ENCODE measurements at regions not wholly inside any gene's neighbourhood (a gene's known extent, or its start where the extent isn't known, plus 50 kb on each side); places are given as distances from the start of the nearest gene placed in this dataset.

GRCh38 chr2:217091531-217091930 is 231.7 kb upstream of the TNP1 start:
- no peak for DNase-seq (ENCODE audit: low spot score)

- no peak for DNase-seq (ENCODE audit: low spot score)
These were observed 231.0 kb upstream of the TNP1 start for GRCh38 chr2:217090884-217091283.

GRCh38 chr2:217090024-217090473 is 230.2 kb upstream of the TNP1 start:
- DNase-seq (ENCODE audit: low spot score), result peak; percentile 59

- no peak for DNase-seq (ENCODE audit: low spot score)
These were observed 226.9 kb upstream of the TNP1 start for GRCh38 chr2:217086718-217087117.

GRCh38 chr2:217086038-217086522 is 226.2 kb upstream of the TNP1 start:
- peak; percentile 63 for DNase-seq (ENCODE audit: low spot score)

- peak; percentile 40 for DNase-seq (ENCODE audit: low spot score)
These were observed 225.7 kb upstream of the TNP1 start for GRCh38 chr2:217085543-217085942.

GRCh38 chr2:217081799-217082198 is 221.9 kb upstream of the TNP1 start:
- DNase-seq (ENCODE audit: low spot score), result no peak

- DNase-seq (ENCODE audit: low spot score), result no peak
These were observed 219.3 kb upstream of the TNP1 start for GRCh38 chr2:217079165-217079564.

- no peak for DNase-seq (ENCODE audit: low spot score)
These were observed 218.1 kb upstream of the TNP1 start for GRCh38 chr2:217077831-217078407.

GRCh38 chr2:217076657-217077232 is 216.9 kb upstream of the TNP1 start:
- DNase-seq (ENCODE audit: low spot score), result no peak

- no peak for DNase-seq (ENCODE audit: low spot score)
These were observed 216.2 kb upstream of the TNP1 start for GRCh38 chr2:217076058-217076435.

GRCh38 chr2:217075268-217076057 is 215.6 kb upstream of the TNP1 start:
- DNase-seq (ENCODE audit: low spot score), result no peak

- DNase-seq (ENCODE audit: low spot score), result no peak
These were observed 214.9 kb upstream of the TNP1 start for GRCh38 chr2:217074576-217075255.

GRCh38 chr2:217071416-217071815 is 211.6 kb upstream of the TNP1 start:
- no peak for DNase-seq (ENCODE audit: low spot score)

GRCh38 chr2:217070611-217071010 is 210.7 kb upstream of the TNP1 start:
- DNase-seq (ENCODE audit: low spot score), result no peak

GRCh38 chr2:217070043-217070430 is 210.2 kb upstream of the TNP1 start:
- DNase-seq (ENCODE audit: low spot score), result no peak

GRCh38 chr2:217069263-217070042 is 209.6 kb upstream of the TNP1 start:
- no peak for DNase-seq (ENCODE audit: low spot score)

- no peak for DNase-seq (ENCODE audit: low spot score)
These were observed 208.9 kb upstream of the TNP1 start for GRCh38 chr2:217068677-217069250.

- no peak for DNase-seq (ENCODE audit: low spot score)
These were observed 207.9 kb upstream of the TNP1 start for GRCh38 chr2:217067787-217068186.

GRCh38 chr2:217066510-217067270 is 206.8 kb upstream of the TNP1 start:
- DNase-seq (ENCODE audit: low spot score), result no peak

All from A172 (cell line).